Spinal cord (tissue), 9 donors: ENCODE measurements at regions not wholly inside any gene's neighbourhood (a gene's known extent, or its start where the extent isn't known, plus 50 kb on each side); places are given as distances from the start of the nearest gene placed in this dataset.

Experiments
- DNase-seq, 6 donors: peaks; one replicate each; pipeline versions ENCODE4 v3.0.0 to v3.0.0-alpha.2; 2013 to 2015; ENCODE audit warnings: low spot score in 6 of 6, low read depth in 4 of 6
- H3K27ac ChIP-seq: one replicate; pipeline ENCODE4 v1.5.1; 2013; ENCODE audit warnings: low read depth, low read length, control low read depth
- H3K27me3 ChIP-seq: one replicate; pipeline ENCODE4 v1.6.1; 2013; ENCODE audit warnings: low read length; ENCODE audit not compliant: control insufficient read depth, insufficient read depth
- H3K36me3 ChIP-seq: one replicate; pipeline ENCODE4 v1.6.1; 2013; ENCODE audit warnings: low read length; ENCODE audit not compliant: control insufficient read depth, insufficient read depth
- H3K4me1 ChIP-seq: one replicate; pipeline ENCODE4 v1.6.1; 2013; ENCODE audit warnings: low read length; ENCODE audit not compliant: control insufficient read depth, insufficient read depth
- H3K4me3 ChIP-seq: one replicate; pipeline ENCODE4 v1.5.1; 2013; ENCODE audit warnings: low read depth, low read length, control low read depth
- H3K9me3 ChIP-seq: one replicate; pipeline ENCODE4 v1.6.1; 2013; ENCODE audit warnings: low read length; ENCODE audit not compliant: control insufficient read depth, insufficient read depth
- WGBS: methylation state at CpG from one replicate; pipeline ENCODE4 v1.1.5; 2013; ENCODE audit warnings: missing lambda C conversion rate; ENCODE audit not compliant: insufficient coverage; 5-methylcytosine and 5-hydroxymethylcytosine counted together
- donor health status: healthy.

DNA sequence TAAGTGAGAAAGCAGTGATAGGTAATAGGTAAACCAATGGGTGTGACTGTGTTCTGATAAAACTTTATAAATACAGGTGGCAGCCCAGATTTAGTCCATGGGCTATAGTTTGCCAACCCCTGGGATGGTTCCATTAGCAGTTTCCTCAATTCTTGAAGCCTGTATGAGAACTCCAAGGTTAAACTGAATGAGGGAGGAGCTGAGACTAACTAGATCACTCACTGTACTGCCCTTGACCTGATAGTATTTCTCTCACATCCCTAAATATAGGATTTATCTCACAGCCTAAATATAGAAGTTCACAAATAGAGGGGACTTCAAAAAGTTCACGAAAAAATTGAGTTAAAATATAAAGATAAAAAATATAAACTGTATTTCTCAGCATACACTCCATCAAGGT, 439.6 kb upstream of the CCDC196 start:
- Histone ChIP-seq H3K4me3 (no peak overlapping the region), H3K36me3 (no peaks in the 10 kb centered on the region), H3K27ac (no peak overlapping the region), H3K9me3 (no peaks in the 10 kb centered on the region), H3K4me1 (no peaks in the 10 kb centered on the region), H3K27me3 (no peaks in the 10 kb centered on the region)
- DNase-seq, result no peak
- WGBS, result no CpG with 5 or more reads among the region's 1 CpG

DNA sequence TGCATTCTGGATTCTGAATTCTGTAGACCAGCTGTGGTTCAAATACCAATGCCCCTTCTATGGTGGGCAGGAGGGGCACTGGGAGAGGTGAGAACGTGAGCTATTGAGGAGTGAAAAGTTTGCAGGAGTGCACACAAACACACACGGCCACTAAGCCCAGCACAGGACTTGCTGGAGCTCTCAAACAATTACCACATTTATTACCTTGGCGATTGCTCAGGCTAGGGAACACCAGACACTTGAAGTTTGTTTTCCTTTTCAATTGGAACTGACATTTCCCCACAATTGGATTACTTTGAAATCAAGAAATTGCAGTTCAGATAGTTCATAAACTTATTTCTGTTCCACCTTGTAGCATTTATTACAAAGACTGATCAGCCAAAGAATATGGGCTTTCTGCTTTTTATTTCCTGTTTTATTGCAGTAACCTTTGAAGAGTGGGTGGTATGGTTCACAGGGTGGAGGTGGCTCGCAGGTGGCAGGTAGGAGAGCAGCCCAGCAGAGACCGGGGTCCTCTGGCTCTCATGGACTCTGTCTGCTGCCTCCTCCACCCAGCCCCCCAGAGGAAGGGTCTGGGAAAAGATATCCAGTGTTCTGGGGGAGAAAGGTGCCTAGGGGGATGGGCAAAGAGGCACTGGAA, 429.8 kb upstream of the CCDC196 start:
- no peaks in the 10 kb centered on the region for H3K27me3 ChIP-seq
- no peaks in the 10 kb centered on the region for H3K36me3 ChIP-seq
- H3K27ac ChIP-seq, result no peak overlapping the region
- DNase-seq, result no peak
- no peaks in the 10 kb centered on the region for H3K4me1 ChIP-seq
- H3K4me3 ChIP-seq, result no peak overlapping the region
- WGBS, result 59% methylated on average over 2 of the region's 5 CpGs
- peaks cover 1% of the 10 kb centered on the region for H3K9me3 ChIP-seq

DNA sequence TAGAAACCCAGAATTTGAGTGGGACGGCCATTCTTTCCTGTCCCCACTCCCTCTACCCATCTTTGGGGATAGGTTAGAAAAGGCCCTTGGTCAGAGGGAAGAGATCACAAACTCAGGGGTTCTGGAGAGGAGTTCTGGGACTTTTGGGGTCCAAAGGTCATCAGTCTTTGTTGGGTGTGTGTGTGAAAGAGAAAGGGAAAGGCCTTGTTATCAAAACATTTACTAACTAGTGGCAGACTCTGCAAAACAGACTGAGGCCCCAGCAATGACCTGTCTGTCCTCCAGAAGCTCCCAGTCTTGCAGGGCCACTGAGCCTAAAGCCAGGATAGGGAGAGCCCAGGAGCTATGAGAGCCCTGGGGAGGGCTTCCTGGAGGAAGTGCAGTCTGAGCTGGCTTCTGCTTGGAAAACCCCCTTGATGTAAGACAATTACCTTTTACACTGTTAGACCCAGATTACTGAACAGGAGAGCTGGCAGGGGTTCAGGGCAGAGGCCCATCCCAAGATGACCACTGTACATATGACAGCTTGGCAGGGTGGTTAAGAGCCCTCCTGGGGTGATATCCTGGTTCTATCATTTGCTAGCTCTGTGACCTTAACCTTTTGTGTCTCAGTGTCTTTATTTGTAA, 429.1 kb upstream of the CCDC196 start:
- Histone ChIP-seq H3K36me3 (no peaks in the 10 kb centered on the region), H3K4me1 (no peaks in the 10 kb centered on the region), H3K27me3 (no peaks in the 10 kb centered on the region), H3K4me3 (no peak overlapping the region), H3K27ac (no peak overlapping the region), H3K9me3 (peaks cover 1% of the 10 kb centered on the region)
- DNase-seq, result no peak
- no CpG with 5 or more reads among the region's 1 CpG for WGBS

DNA sequence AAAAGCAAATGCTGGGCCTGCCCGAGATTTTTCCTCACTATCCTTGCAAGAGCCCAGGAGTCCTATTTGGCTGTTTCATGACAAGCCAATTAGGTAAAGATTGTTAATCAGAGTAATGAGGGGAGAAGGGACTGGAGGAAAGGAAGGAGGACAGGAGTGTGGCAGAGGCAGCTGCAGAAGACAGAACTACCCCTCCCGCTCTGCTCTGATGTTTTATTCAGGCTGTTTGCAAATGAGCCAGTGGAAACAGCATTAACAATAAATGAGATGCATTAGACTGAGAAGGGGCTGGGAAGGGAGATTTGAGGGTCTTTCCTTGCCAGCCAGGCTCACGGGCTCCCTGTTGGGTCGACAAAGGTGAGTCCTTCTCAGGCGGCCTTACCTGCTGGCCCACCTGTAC, 421.0 kb upstream of the CCDC196 start:
- WGBS, result 38% methylated on average over 5 of the region's 5 CpGs
- Histone ChIP-seq H3K27me3 (no peaks in the 10 kb centered on the region), H3K4me1 (peaks cover 19% of the 10 kb centered on the region), H3K27ac (no peak overlapping the region), H3K4me3 (no peak overlapping the region), H3K36me3 (no peaks in the 10 kb centered on the region), H3K9me3 (no peaks in the 10 kb centered on the region)
- peak in 1 of 6 donors; percentile 88 for DNase-seq

DNA sequence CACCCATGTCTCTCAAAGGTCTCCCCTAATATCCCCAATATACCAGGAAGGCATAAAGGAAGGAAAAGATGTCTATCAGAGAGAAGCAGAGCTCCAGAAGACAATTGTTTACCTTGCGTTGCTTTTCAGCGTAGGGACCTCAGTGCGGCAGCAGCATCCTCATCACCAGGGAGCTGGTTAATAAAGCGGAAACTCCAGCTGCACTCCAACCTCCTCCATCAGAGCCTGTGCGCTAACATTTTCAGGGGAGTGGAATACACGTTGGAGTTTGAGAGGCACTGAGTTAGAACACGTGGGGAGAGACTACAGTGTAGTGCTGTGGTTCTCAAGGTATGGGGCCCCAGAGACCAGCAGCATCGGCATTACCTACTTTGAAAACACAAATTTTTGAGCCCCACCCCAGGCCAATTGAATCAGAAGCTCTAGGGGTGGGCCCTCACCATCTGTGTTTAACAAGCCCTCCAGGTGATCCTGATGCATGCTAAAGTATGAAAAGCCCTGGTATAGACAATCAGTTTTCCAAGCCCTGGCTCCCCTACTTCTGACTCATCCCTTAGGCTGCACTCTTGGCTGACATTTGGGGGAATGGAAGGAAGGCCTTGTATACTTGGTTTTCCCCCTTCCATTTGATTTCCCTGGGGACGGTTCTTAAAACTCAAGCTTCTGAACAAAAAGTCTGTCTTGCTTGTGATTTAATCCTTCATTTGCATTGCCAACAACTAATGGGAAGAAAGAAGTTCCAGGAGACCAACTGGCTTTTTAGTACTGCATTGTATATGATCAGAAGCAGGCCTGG, 419.0 kb upstream of the CCDC196 start:
- Histone ChIP-seq H3K4me1 (peaks cover 22% of the 10 kb centered on the region), H3K27ac (no peak overlapping the region), H3K4me3 (no peak overlapping the region), H3K36me3 (no peaks in the 10 kb centered on the region), H3K9me3 (no peaks in the 10 kb centered on the region), H3K27me3 (no peaks in the 10 kb centered on the region)
- WGBS, result 63% methylated on average over 3 of the region's 9 CpGs
- DNase-seq, result peak in 2 of 6 donors; percentile 60 to 77

DNA sequence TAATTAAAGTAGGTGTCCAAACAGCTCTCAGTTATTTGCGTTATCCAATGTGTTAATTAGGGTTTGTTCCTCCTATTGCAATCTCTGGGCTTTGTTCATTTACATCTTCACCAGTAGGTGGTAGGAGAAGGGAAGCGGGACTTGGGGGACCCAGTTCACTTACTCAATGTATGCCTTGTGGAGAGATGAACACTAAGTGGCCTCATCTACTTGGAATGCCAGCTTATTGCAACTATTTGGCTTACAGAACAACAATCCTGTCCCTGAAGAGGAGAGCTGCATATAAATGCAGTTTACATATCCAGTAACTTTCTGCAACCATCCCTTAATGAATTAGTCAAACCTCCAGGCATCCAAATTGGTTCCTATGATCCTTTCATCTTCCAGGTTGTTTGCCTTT, 417.1 kb upstream of the CCDC196 start:
- peak in 1 of 6 donors; percentile 32 for DNase-seq
- H3K4me1 ChIP-seq, result peaks cover 22% of the 10 kb centered on the region
- no peaks in the 10 kb centered on the region for H3K27me3 ChIP-seq
- H3K27ac ChIP-seq, result no peak overlapping the region
- no peaks in the 10 kb centered on the region for H3K36me3 ChIP-seq
- no peaks in the 10 kb centered on the region for H3K9me3 ChIP-seq
- H3K4me3 ChIP-seq, result no peak overlapping the region
- WGBS, result no CpG with 5 or more reads among the region's 2 CpGs

DNA sequence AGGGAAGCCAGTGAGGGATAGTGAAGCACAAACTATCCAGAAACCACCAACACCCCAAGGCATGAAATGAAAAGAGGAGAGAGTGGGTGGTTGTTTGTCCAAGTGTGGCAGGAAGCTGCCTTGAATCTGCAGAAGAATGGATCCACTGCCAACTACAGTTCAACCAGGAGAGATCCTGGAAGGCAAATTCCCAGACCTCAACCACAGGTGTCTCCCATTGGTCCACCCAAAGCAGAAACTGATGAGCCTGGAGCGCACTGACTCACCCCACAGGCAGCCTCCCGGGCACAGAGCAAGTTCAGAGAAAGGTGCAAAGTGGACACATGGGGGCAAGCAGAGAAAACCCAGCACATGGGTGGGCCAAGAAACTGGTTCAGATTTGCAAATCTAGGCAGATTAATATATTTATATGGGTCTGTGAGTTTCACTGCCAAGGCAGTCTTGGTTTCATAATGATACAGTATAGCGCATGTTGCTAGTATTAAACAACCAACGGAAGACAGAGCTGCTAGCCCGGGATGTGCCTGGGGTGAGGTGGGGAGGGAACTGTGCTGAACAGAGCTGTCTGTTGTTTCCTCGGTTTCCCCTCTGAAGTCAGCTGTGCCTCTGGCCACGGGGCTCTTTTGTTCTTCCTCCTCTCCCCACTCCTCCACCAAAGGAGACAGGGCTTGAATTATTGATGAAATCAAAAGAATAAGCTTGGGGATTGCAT, 416.2 kb upstream of the CCDC196 start:
- no peaks in the 10 kb centered on the region for H3K27me3 ChIP-seq
- H3K36me3 ChIP-seq, result no peaks in the 10 kb centered on the region
- no peak for DNase-seq
- no peak overlapping the region for H3K4me3 ChIP-seq
- WGBS, result 92% methylated on average over 4 of the region's 7 CpGs
- H3K27ac ChIP-seq, result no peak overlapping the region
- H3K4me1 ChIP-seq, result peaks cover 20% of the 10 kb centered on the region
- H3K9me3 ChIP-seq, result no peaks in the 10 kb centered on the region

DNA sequence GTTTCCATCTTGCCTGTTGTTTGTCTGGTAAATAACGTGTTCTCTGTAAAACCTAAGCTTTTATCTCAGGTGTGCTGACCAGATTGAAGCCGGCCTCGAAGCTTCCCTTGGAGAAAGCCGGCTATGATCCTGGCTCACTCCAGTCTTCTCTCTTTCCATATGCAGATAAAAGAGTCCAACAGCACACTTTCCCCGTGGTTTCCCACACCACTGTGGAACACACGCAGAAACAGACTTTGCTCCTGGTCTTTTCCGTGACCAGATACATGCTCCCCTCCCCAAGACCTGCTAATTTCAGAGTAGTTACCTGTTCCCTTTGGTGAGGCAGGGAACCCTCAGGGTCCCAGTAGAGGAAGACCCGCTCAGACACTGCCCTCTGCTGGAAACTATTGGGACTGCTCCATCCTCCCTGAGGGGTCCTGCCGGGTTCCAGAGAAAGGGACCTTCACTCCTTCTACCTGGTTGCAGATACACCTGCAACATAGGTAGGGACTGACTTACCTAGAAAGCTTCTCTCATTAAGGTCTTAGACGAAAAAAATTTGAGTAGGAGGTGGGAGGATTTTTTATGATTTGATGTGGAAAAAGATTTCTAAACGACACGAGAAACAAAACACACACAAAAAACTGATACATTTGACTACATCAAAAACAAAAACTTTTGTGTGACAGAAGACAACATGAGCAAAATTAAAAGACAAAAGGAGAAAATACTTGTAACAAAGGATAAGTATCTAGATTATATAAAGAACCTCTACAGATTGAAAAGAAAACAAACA, 415.4 kb upstream of the CCDC196 start:
- H3K36me3 ChIP-seq, result no peaks in the 10 kb centered on the region
- H3K27me3 ChIP-seq, result no peaks in the 10 kb centered on the region
- H3K9me3 ChIP-seq, result no peaks in the 10 kb centered on the region
- H3K4me1 ChIP-seq, result peaks cover 17% of the 10 kb centered on the region
- no peak overlapping the region for H3K4me3 ChIP-seq
- no peak overlapping the region for H3K27ac ChIP-seq
- 58% methylated on average over 8 of the region's 12 CpGs for WGBS
- DNase-seq, result peak in 2 of 6 donors; percentile 53 to 61
